GM12865 (cell line): ENCODE measurements at regions not wholly inside any gene's neighbourhood (a gene's known extent, or its start where the extent isn't known, plus 50 kb on each side); places are given as distances from the start of the nearest gene placed in this dataset.
"Not testable (repeated sequence)": the region's sequence is repeated elsewhere in the genome, so short reads cannot be mapped to it uniquely, and the experiment has no call there.

ENCODE experiments used
- DNase-seq: peaks from one replicate; pipeline ENCODE4 v3.0.0; 2010; ENCODE audit warnings: low read depth
- H3K4me3 ChIP-seq: 2 replicates; pipeline ENCODE4 v1.5.1; 2011; ENCODE audit warnings: mild to moderate bottlenecking, low read depth, low read length, control low read depth
- CTCF ChIP-seq: IDR thresholded peaks from 2 replicates; pipeline ENCODE4 v1.5.1; 2011; ENCODE audit warnings: low read length, control low read depth, low read depth, inconsistent platforms; ENCODE audit not compliant: insufficient read depth; ENCODE audit errors: missing control alignments

GRCh38 chr1:221981461-221981860 lies 239.6 kb upstream of the DUSP10 start:
- no peak for TF ChIP-seq CTCF
- DNase-seq: no peak
- H3K4me3 ChIP-seq: no peak overlapping the region

- DNase-seq: no peak
- TF ChIP-seq CTCF: no peak
- H3K4me3 ChIP-seq: no peak overlapping the region
These were observed 237.6 kb upstream of the DUSP10 start for GRCh38 chr1:221979444-221980032.

- H3K4me3 ChIP-seq, DNase-seq: not testable (repeated sequence)
These were observed 236.9 kb upstream of the DUSP10 start for GRCh38 chr1:221978631-221979334.

GRCh38 chr1:221973787-221974186 lies 231.9 kb upstream of the DUSP10 start:
- not testable (repeated sequence) for H3K4me3 ChIP-seq, DNase-seq

- H3K4me3 ChIP-seq: no peak overlapping the region
These were observed 230.7 kb upstream of the DUSP10 start for GRCh38 chr1:221972276-221973235.

GRCh38 chr1:221971035-221971434 lies 229.1 kb upstream of the DUSP10 start:
- H3K4me3 ChIP-seq, DNase-seq: not testable (repeated sequence)

More at GRCh38 chr1:221972276-221973235, 230.7 kb upstream of the DUSP10 start:
- no peak for DNase-seq
- no peak for TF ChIP-seq CTCF

GRCh38 chr1:221969298-221969858 lies 227.5 kb upstream of the DUSP10 start:
- DNase-seq, H3K4me3 ChIP-seq: not testable (repeated sequence)

- not testable (repeated sequence) for H3K4me3 ChIP-seq, DNase-seq
These were observed 225.6 kb upstream of the DUSP10 start for GRCh38 chr1:221967538-221967937.

- not testable (repeated sequence) for DNase-seq, H3K4me3 ChIP-seq
These were observed 225.0 kb upstream of the DUSP10 start for GRCh38 chr1:221966888-221967287.

- H3K4me3 ChIP-seq, DNase-seq: not testable (repeated sequence)
These were observed 224.0 kb upstream of the DUSP10 start for GRCh38 chr1:221965891-221966290.
